ENCODE measurements at regions not wholly inside any gene's neighbourhood (a gene's known extent, or its start where the extent isn't known, plus 50 kb on each side); places are given as distances from the start of the nearest gene placed in this dataset.

DNA sequence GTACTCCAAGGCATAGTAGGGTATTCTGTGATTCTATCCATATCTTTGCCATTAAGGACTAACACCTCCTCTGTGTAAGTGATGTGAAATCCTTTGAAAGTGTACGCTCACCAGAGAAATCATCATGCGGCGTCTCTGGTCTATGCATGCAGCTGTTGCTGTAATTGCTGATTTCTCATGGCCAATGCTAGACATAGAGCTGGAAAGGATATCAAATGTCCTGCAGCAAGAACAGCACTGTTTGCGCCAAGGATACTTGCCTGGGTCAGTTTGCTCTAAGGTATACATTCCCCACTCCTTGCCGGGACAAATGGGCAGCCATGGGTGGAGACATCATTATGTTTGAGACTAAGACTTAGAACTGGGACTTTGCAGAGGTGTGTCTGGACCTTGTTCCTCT is 896.4 kb downstream of the BCL11B start (continued):
- no peak for TF ChIP-seq ATF6 (CRISPR knock-in tag; IDR thresholded peaks at IDR 0.05)
- TF ChIP-seq FOXJ3 (CRISPR knock-in tag; IDR thresholded peaks at IDR 0.05; ENCODE audit: borderline replicate concordance) = no peak
- TF ChIP-seq AFF4 (CRISPR knock-in tag; IDR thresholded peaks at IDR 0.05; ENCODE audit: borderline replicate concordance) = no peak

DNA sequence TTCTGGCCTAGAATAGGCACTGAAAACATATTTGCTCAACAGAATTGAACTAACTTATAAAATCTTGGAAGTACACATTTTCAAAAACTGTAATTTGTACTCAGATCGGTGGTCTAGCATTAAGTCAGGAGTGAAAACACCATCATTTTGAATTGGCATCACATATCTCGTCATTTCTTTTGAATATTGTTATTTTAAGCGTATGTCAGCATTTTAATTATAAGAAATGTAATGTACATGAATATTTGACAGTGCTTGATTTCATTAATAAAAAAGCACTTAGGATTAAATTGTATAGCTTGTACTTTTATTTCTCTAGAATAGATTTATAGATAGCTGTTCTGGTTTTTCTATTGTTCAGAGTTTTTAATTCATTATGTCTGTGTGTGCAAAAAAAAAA is 892.2 kb downstream of the BCL11B start:
- CTCF ChIA-PET = no interaction called here
- no peak for DNase-seq (ENCODE audit: low spot score)
- POLR2A ChIA-PET = no interaction called here
- no peak overlapping the region for H3K4me3 Mint-ChIP-seq
- no peaks in the 10 kb centered on the region for H3K4me1 Mint-ChIP-seq
- H3K27ac Mint-ChIP-seq = no peak overlapping the region
- ATAC-seq = no peak
- no peaks in the 10 kb centered on the region for H3K36me3 Mint-ChIP-seq
- H3K9me3 Mint-ChIP-seq = peaks cover 21% of the 10 kb centered on the region
- no peaks in the 10 kb centered on the region; the same call in 1 of the 2 replicates for H3K27me3 Mint-ChIP-seq (ENCODE audit: low read depth)
- TF ChIP-seq ATF2 (CRISPR knock-in tag; IDR thresholded peaks at IDR 0.05; ENCODE audit: borderline replicate concordance, low read depth) (no peak), E2F5 (CRISPR knock-in tag; IDR thresholded peaks at IDR 0.05) (no peak), ZNF219 (CRISPR knock-in tag; IDR thresholded peaks at IDR 0.05; ENCODE audit: borderline replicate concordance) (no peak), PRRX2 (CRISPR knock-in tag; IDR thresholded peaks at IDR 0.05) (no peak), FOXJ3 (CRISPR knock-in tag; IDR thresholded peaks at IDR 0.05; ENCODE audit: borderline replicate concordance) (no peak), AFF4 (CRISPR knock-in tag; IDR thresholded peaks at IDR 0.05; ENCODE audit: borderline replicate concordance) (no peak), ATF6 (CRISPR knock-in tag; IDR thresholded peaks at IDR 0.05) (no peak), GRHL2 (CRISPR knock-in tag; IDR thresholded peaks at IDR 0.05; ENCODE audit: insufficient replicate concordance, severe bottlenecking) (no peak), CBFB (CRISPR knock-in tag; IDR thresholded peaks at IDR 0.05; ENCODE audit: low read depth) (no peak), ATF3 (CRISPR knock-in tag; conservative IDR thresholded peaks at IDR 0.05) (no peak), ATF1 (CRISPR knock-in tag; IDR thresholded peaks at IDR 0.05) (no peak), EMX1 (CRISPR knock-in tag; IDR thresholded peaks at IDR 0.05) (no peak), GABPB1 (CRISPR knock-in tag; IDR thresholded peaks at IDR 0.05) (no peak)
- TF ChIP-seq, protein P1, sequence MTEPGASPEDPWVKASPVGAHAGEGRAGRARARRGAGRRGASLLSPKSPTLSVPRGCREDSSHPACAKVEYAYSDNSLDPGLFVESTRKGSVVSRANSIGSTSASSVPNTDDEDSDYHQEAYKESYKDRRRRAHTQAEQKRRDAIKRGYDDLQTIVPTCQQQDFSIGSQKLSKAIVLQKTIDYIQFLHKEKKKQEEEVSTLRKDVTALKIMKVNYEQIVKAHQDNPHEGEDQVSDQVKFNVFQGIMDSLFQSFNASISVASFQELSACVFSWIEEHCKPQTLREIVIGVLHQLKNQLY (CRISPR knock-in tag; IDR thresholded peaks at IDR 0.05) = no peak
- TF ChIP-seq, protein P2, sequence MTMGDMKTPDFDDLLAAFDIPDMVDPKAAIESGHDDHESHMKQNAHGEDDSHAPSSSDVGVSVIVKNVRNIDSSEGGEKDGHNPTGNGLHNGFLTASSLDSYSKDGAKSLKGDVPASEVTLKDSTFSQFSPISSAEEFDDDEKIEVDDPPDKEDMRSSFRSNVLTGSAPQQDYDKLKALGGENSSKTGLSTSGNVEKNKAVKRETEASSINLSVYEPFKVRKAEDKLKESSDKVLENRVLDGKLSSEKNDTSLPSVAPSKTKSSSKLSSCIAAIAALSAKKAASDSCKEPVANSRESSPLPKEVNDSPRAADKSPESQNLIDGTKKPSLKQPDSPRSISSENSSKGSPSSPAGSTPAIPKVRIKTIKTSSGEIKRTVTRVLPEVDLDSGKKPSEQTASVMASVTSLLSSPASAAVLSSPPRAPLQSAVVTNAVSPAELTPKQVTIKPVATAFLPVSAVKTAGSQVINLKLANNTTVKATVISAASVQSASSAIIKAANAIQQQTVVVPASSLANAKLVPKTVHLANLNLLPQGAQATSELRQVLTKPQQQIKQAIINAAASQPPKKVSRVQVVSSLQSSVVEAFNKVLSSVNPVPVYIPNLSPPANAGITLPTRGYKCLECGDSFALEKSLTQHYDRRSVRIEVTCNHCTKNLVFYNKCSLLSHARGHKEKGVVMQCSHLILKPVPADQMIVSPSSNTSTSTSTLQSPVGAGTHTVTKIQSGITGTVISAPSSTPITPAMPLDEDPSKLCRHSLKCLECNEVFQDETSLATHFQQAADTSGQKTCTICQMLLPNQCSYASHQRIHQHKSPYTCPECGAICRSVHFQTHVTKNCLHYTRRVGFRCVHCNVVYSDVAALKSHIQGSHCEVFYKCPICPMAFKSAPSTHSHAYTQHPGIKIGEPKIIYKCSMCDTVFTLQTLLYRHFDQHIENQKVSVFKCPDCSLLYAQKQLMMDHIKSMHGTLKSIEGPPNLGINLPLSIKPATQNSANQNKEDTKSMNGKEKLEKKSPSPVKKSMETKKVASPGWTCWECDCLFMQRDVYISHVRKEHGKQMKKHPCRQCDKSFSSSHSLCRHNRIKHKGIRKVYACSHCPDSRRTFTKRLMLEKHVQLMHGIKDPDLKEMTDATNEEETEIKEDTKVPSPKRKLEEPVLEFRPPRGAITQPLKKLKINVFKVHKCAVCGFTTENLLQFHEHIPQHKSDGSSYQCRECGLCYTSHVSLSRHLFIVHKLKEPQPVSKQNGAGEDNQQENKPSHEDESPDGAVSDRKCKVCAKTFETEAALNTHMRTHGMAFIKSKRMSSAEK (CRISPR knock-in tag; IDR thresholded peaks at IDR 0.05; ENCODE audit: borderline replicate concordance) = no peak

Measured in WTC11 (cell line).